Urinary bladder (tissue), 3 donors: ENCODE measurements at regions not wholly inside any gene's neighbourhood (a gene's known extent, or its start where the extent isn't known, plus 50 kb on each side); places are given as distances from the start of the nearest gene placed in this dataset.

Experiments used
- DNase-seq: peaks from one replicate; pipeline ENCODE4 v3.0.0-alpha.2; 2015; ENCODE audit errors: extremely low spot score
- H3K27ac ChIP-seq: one replicate; pipeline ENCODE4 v1.5.1; 2013; ENCODE audit warnings: low read depth, mild to moderate bottlenecking, moderate library complexity
- H3K36me3 ChIP-seq: one replicate; pipeline ENCODE4 v1.6.1; 2013; ENCODE audit warnings: mild to moderate bottlenecking, moderate library complexity; ENCODE audit not compliant: insufficient read depth
- H3K4me1 ChIP-seq: one replicate; pipeline ENCODE4 v1.6.1; 2013; ENCODE audit warnings: mild to moderate bottlenecking, moderate library complexity; ENCODE audit not compliant: insufficient read depth
- H3K4me3 ChIP-seq: one replicate; pipeline ENCODE4 v1.5.1; 2013; ENCODE audit warnings: low read depth, low read length
- WGBS: extraction: QIAGEN DNeasy Blood & Tissue Kit; methylation state at CpG from one replicate; pipeline ENCODE4 v1.1.7; 2013; 5-methylcytosine and 5-hydroxymethylcytosine counted together
- donor health status: healthy with polysubstance abuse.
- donor health status: healthy.

DNA sequence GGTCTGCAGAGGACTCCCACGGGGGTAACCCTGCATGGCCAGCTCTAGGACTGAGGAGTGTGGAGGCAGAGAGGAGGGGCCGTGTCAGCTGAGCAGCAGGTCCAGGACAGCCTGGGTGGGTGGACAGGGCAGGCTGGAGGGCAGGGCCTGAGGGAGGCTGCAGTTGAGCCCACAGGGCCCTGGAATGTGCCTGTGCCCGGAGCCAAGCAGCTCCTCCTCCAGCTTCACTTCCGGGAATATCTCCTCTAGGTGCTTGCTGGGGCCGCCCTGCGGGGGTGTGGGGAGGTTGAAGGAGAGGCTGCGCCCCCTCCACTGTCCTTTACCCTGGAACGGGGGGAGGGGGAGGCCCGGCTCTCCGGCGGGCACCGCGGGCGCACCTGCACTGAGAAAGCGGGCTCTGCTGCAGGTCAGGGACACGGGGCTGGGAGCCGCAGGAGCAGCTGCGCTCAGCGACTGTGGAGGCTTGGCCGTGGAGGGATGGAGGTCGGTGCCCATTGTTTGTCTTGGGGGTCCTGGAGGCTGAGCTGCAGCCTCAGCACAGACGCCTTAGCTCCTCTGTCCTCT, 1293.2 kb downstream of the BRD1 start:
- H3K27ac ChIP-seq, result no peak overlapping the region
- H3K36me3 ChIP-seq, result no peaks in the 10 kb centered on the region
- H3K4me1 ChIP-seq, result no peaks in the 10 kb centered on the region
- no peak for DNase-seq
- WGBS, result 84% methylated on average over 22 of the region's 22 CpGs
- no peak overlapping the region for H3K4me3 ChIP-seq

GRCh38 chr22:48532986-48533385, 1294.7 kb downstream of the BRD1 start:
- Histone ChIP-seq H3K4me3 (no peak overlapping the region), H3K36me3 (no peaks in the 10 kb centered on the region), H3K27ac (no peak overlapping the region), H3K4me1 (no peaks in the 10 kb centered on the region)
- no peak for DNase-seq
- WGBS, result 92% methylated on average over 12 of the region's 12 CpGs

DNA sequence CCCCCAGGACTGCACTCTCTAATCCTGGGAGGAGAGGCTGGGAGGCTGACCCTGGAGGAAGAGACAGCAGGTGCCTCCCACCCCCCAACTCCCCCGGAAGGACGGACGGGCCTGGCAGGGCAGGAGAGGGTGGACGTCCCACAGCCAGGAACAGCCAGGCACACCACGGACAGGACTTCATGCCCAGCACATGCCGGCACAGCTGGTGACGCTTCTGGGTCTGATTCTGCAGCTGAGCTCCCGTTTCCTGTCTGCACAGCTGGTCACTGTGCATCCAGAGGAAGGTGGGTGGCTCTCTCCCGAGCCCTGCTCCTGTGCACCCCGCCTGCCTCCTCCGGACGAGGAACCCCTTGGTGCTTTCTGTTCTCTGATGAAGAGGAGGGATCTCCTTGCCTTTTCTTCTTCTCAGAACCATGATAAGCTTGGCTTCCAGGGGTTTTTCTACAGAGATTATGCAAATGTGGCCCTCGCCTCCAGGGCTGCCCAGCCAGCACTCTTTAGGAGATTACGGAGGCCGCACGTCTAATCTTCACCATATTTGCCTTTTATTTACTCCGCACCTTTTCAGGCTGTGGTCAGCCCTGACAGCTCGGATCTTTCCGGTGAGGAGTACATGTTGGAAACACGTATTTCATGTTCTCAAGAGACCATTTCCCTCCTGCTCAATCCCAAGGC, 1295.8 kb downstream of the BRD1 start:
- DNase-seq, result no peak
- no peaks in the 10 kb centered on the region for H3K36me3 ChIP-seq
- no peak overlapping the region for H3K27ac ChIP-seq
- WGBS, result 68% methylated on average over 20 of the region's 20 CpGs
- no peaks in the 10 kb centered on the region for H3K4me1 ChIP-seq
- no peak overlapping the region for H3K4me3 ChIP-seq

GRCh38 chr22:48531108-48531507, 1296.6 kb downstream of the BRD1 start:
- no peaks in the 10 kb centered on the region for H3K36me3 ChIP-seq
- no peak overlapping the region for H3K4me3 ChIP-seq
- H3K4me1 ChIP-seq, result no peaks in the 10 kb centered on the region
- H3K27ac ChIP-seq, result no peak overlapping the region
- 77% methylated on average over 11 of the region's 11 CpGs for WGBS
- DNase-seq, result no peak

GRCh38 chr22:48530666-48531065, 1297.0 kb downstream of the BRD1 start:
- H3K36me3 ChIP-seq, result no peaks in the 10 kb centered on the region
- no peak overlapping the region for H3K27ac ChIP-seq
- 81% methylated on average over 10 of the region's 10 CpGs for WGBS
- no peak overlapping the region for H3K4me3 ChIP-seq
- no peaks in the 10 kb centered on the region for H3K4me1 ChIP-seq
- no peak for DNase-seq

- DNase-seq, result no peak
- 92% methylated on average over 13 of the region's 13 CpGs for WGBS
- Histone ChIP-seq H3K27ac (no peak overlapping the region), H3K4me3 (no peak overlapping the region), H3K36me3 (no peaks in the 10 kb centered on the region), H3K4me1 (no peaks in the 10 kb centered on the region)
Observed at GRCh38 chr22:48528221-48528915, 1299.3 kb downstream of the BRD1 start.

DNA sequence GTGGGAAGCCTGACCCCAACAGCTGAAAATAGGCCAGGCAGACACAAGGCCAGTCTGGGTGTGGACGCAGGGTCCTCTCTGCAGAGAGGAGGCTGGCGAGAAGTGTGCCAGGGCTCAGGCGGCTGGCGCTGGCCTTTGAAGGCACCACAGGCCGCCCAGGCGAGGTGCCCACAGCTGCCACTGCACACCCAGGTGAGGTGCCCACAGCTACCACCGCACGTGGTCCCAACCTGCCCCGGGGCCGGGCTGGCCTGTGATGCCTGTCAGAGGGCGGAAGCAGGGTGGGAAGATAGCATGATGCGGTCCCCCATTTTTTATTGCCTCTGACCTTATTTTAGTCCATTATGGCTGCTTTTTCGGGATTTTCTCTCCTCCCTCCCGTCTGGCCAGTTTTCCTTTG, 1303.9 kb downstream of the BRD1 start:
- H3K4me1 ChIP-seq, result no peaks in the 10 kb centered on the region
- H3K4me3 ChIP-seq, result no peak overlapping the region
- no peak overlapping the region for H3K27ac ChIP-seq
- H3K36me3 ChIP-seq, result no peaks in the 10 kb centered on the region
- no peak for DNase-seq
- 92% methylated on average over 14 of the region's 14 CpGs for WGBS

- Histone ChIP-seq H3K4me3 (no peak overlapping the region), H3K4me1 (no peaks in the 10 kb centered on the region), H3K36me3 (no peaks in the 10 kb centered on the region), H3K27ac (no peak overlapping the region)
- WGBS, result 89% methylated on average over 19 of the region's 19 CpGs
- DNase-seq, result no peak
Observed at GRCh38 chr22:48523091-48523490, 1304.6 kb downstream of the BRD1 start.

DNA sequence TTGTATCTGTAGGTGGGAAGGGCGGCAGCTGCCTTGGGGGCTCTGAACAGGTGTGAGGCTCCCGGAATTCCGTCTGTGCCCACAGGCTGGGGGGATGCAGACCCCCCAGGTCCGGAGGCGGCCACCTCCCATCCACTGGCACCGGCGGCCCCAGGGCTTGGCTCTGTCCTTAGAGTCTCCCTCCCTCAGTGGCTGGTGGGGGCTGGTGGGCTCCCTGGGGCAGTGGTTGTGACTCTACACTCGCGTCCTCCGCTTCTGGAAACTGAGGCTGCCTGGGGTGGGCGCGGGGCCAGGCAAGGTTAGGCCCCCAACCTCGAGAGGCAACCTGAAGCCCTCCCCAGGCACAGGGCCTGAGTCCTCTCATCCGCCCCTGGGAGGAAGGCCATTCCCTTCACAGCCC, 1305.4 kb downstream of the BRD1 start:
- no peak overlapping the region for H3K27ac ChIP-seq
- WGBS, result 95% methylated on average over 14 of the region's 14 CpGs
- no peaks in the 10 kb centered on the region for H3K36me3 ChIP-seq
- H3K4me3 ChIP-seq, result no peak overlapping the region
- no peaks in the 10 kb centered on the region for H3K4me1 ChIP-seq
- no peak for DNase-seq

GRCh38 chr22:48520884-48521588, 1306.6 kb downstream of the BRD1 start:
- WGBS, result 66% methylated on average over 13 of the region's 13 CpGs
- no peaks in the 10 kb centered on the region for H3K4me1 ChIP-seq
- no peak overlapping the region for H3K27ac ChIP-seq
- H3K4me3 ChIP-seq, result no peak overlapping the region
- no peaks in the 10 kb centered on the region for H3K36me3 ChIP-seq
- DNase-seq, result no peak

DNA sequence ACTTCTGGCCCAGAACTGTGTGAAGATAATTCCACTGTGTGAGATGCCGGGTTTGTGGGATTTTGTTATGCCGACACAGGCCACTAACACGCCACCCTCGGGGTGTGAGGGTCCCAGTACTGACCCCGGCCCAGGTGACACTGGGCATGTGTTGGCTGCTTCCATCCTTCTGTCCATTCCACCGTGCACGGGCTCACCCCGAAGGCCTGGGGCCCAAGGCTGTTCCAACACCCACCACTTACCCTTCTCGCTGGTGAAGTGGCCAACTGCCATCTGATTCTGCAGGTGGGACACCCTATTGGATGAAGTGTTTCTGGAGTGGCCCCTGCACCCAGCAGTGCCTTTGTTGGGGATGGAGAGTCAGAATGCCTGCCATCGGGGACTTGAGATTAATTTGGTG, 1307.5 kb downstream of the BRD1 start:
- Histone ChIP-seq H3K4me1 (no peaks in the 10 kb centered on the region), H3K36me3 (no peaks in the 10 kb centered on the region), H3K27ac (no peak overlapping the region), H3K4me3 (no peak overlapping the region)
- DNase-seq, result no peak
- WGBS, result 91% methylated on average over 10 of the region's 10 CpGs

DNA sequence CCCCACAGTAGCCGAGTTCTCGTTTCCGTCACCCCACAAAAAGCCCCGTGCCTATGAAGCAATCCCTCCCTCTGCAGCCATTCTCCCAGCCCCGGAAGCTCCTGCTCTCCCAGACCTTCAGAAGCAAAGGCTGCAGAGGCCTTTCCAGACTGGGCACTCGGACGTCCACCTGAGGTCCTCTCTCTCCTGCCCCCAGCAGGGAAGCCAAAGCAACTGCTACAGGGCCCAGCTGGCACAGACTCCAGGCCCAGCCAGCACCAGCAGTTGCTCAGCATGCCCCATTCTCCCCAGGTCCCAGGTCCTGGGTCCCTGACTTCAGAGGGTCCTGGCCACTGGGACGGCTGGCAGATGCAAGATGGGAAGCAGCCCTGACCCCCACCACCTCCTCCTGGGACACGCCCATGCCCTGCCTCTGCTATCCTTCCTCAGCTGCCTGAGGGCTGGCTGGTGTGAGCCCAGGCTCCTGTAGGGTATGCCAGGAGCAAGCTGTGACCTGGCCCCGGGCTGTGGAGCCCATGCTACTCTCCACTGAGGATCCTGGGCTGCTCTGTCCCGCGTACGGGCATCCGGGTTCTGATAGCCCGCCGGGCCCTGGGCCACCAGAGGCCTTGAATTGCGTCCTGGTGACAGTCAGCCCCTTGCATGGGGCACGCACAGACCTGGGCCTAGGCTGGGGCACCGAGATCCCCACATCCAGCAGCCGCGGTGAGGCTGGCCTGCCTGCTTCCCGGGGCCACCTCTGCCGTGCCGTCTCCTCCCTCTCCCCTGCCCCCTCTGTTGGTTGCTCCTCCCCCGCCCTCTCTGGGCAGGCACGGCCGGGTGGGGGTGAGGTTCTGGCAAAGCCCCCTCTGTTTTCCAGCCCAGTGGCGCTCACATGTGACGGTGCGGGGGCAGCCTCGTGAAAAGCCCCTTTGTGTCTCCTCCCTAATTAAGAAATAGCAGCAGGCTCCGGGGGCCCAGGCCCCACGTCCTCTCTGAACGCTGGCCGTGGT, 1310.3 kb downstream of the BRD1 start:
- no peak for DNase-seq
- no peak overlapping the region for H3K4me3 ChIP-seq
- 77% methylated on average over 35 of the region's 35 CpGs for WGBS
- H3K4me1 ChIP-seq, result no peaks in the 10 kb centered on the region
- no peaks in the 10 kb centered on the region for H3K36me3 ChIP-seq
- no peak overlapping the region for H3K27ac ChIP-seq

DNA sequence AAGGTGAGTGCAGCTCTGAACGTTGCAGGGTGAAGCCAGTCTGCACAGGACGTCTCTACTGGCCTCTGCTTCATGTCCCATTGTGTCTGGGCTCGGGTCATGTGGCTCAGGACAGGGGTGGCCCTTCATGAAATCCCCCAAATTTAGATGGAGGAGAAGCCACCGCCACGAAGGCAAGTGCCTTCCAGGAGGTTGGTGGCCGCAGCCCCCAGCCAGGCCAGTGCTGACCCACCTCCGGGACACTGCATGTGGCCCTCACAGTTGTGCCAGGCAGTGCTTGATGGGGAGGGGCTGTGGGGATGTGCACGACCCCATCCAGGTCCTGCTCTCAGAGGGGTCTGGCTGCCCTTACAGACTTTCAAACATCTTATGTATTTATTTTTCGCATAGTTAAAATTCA, 1311.1 kb downstream of the BRD1 start:
- Histone ChIP-seq H3K36me3 (no peaks in the 10 kb centered on the region), H3K4me1 (no peaks in the 10 kb centered on the region), H3K27ac (no peak overlapping the region), H3K4me3 (no peak overlapping the region)
- DNase-seq, result no peak
- WGBS, result 87% methylated on average over 9 of the region's 9 CpGs
